HL-60 (cell line): ENCODE measurements at regions not wholly inside any gene's neighbourhood (a gene's known extent, or its start where the extent isn't known, plus 50 kb on each side); places are given as distances from the start of the nearest gene placed in this dataset.

Source experiments
- CTCF ChIP-seq: IDR thresholded peaks from one replicate; pipeline ENCODE4 v1.5.1; 2011; ENCODE audit warnings: low read length, control low read depth, inconsistent platforms; ENCODE audit not compliant: insufficient read depth
- GABPA ChIP-seq: IDR thresholded peaks from 2 replicates; pipeline ENCODE4 v1.6.1; 2012; ENCODE audit warnings: low read depth
- POLR2AphosphoS5 ChIP-seq: IDR thresholded peaks from 2 replicates; pipeline ENCODE4 v1.6.1; 2012; ENCODE audit warnings: low read depth
- REST ChIP-seq: IDR thresholded peaks from 2 replicates; pipeline ENCODE4 v1.6.1; 2012; ENCODE audit warnings: low read depth; ENCODE audit not compliant: insufficient replicate concordance
- SPI1 ChIP-seq: IDR thresholded peaks from 2 replicates; pipeline ENCODE4 v1.6.1; 2012; ENCODE audit warnings: low read depth, mild to moderate bottlenecking, borderline replicate concordance

- TF ChIP-seq CTCF (no peak), POLR2AphosphoS5 (no peak), REST (no peak), SPI1 (no peak), GABPA (no peak)
Measured at GRCh38 chr5:62065050-62065449, 241.0 kb upstream of the KIF2A start.
